HPDE6-E6E7 (cell line): ENCODE measurements at regions not wholly inside any gene's neighbourhood (a gene's known extent, or its start where the extent isn't known, plus 50 kb on each side); places are given as distances from the start of the nearest gene placed in this dataset.

ENCODE experiments used
- DNase-seq: peaks from one replicate; pipeline ENCODE4 v3.0.0; 2011; ENCODE audit warnings: missing footprints; ENCODE audit errors: extremely low spot score

- no peak for DNase-seq
These were observed 241.5 kb upstream of the MYT1L start for GRCh38 chr2:2572393-2573204.

DNA sequence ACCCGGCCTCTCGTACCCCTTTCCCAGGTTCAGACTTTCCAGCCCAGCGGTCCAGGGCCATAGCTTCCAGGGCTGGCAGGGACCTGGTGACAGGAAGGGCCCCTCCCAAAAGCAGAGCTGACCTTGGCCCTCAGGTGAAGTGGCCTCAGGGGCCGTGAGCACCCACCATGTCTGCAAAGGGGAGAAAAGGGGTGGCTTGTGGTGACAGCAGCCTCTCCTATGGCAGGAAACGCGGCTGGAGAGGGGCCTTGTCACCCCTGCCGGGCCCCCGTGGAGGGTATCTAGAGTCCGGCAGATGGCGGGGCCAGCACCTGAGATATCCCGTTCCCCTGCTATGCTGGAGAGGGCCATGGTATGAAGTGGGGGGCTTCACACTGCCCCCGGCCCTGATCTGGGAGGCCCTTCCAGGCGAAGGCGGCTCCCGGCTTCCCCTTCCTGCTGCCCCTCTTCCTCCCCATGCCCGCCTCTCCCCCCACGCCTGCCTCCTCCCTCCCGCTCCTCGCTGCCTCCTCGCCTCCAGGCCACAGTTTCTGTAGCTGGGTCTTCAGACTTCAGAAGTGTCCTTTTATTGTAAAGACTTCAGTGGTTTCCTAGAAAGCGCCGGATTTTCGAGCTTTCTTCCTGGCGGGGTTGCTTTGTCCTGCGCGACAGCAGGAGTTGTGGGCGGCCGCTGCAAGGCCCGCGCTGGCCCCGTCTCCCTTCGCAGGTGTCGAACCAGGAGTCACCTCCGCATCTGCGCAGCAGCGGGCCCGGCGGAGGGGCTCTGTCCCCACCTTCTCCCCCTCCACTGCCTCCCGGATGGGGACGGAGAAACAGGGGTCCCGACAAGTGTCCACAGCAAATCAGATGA is 240.5 kb upstream of the MYT1L start:
- no peak for DNase-seq

DNA sequence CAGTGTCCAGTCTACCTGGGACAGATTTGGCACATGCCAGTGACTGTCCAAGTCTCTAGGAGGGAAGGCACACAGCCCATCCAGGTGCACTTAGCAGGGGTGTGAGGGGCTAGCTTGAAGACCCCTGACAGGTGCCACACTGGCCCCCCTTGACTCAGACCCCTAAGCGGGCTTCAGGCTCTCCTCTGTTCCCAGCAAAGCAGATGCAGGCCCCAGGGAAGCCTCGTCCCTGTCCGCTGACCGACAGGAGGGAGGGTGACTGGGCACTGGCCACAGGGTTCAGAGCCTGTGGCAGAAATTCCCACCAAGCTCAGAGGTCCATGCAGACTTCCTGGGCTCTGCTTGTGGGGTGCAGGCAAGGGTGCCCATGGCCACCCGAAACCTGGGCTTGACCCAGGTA is 239.8 kb upstream of the MYT1L start:
- DNase-seq, result no peak

- DNase-seq, result no peak
These were observed 239.3 kb upstream of the MYT1L start for GRCh38 chr2:2570360-2570759.

DNA sequence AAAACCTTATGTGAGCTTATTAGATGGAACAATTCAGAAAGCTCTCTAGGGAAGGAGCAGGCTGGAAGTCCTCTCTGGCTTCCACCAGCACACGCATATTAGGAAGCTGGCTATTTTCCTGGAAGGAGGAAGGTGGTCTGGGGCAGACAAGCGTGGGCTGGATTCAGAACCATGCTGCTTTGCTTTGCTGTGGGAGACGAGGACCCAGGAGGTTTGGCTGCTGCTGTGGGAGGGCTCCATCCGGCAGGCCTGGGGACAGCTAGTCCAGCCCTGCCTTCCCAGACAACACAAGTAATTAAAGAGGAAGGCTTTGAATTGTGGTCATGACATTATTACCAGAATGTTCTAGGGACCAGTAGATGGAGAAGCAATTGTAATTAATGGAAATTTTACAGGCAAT is 238.8 kb upstream of the MYT1L start:
- no peak for DNase-seq

DNA sequence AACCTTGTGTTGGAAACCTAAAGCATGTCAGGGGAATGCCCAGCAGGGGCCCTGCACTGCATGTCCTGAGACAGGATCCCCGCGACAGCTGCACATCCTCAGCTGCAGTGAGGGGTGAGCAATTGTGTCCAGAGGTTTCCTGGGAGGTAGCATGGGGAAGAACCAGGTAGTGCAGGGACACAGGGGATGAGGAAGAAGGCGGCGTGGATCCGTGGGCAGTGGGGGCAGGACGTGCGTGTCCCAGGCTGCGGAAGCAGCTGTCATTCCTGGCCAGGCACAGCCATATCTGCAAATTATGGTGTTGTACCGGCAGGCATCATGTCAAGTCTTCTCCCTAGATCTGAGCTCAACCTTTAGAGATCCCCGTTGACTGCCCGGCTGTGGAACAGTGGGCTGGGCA is 238.2 kb upstream of the MYT1L start:
- no peak for DNase-seq

- DNase-seq, result no peak
These were observed 237.3 kb upstream of the MYT1L start for GRCh38 chr2:2568411-2568810.

DNA sequence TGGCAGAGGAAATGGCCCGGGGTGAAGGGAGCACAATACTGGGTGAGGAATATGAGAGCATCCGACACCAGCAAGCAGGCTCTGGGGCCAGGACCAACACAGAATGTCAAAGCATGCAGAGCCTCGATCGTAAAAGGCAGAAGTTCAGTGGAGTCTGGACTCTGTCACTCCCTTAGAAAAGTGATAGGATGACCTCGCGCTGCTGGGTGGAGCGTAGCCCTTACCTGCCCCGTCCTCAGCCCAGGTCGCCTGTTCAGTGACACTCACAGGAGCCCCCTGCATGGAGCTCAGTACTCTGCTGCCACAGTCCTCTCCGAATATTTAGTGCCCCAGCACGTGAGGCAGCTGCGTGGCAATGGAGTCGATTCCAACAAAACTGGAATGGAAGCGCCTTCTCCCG is 236.7 kb upstream of the MYT1L start:
- DNase-seq, result no peak

GRCh38 chr2:2566396-2567323 is 235.6 kb upstream of the MYT1L start:
- DNase-seq, result no peak

GRCh38 chr2:2565671-2566070 is 234.6 kb upstream of the MYT1L start:
- no peak for DNase-seq

GRCh38 chr2:2564300-2565078 is 233.4 kb upstream of the MYT1L start:
- DNase-seq, result no peak

DNA sequence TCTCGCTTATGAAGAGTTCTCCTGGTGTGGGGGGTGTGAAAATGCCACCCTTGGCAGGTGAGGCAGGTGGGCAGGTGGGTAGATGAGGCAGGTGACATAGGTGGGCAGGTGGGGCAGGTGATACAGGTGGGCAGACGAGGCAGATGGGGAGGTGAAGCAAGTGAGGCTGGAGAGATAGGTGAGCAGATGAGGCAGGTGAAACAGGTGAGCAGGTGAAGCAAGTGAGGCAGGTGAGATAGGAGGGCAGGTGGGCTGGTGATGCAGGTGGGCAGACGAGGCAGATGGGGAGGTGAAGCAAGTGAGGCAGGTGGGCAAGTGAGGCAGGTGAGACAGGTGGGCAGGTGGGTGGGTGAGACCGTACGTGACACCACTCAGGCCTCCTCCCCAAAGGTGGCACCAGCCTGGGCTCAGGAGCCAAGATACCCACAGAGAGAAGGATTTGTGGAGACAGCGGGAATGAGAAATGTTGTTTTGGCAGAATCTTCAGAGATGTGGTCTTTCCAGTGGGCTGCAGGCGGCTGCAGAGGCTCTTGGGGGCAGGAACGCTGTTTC is 232.3 kb upstream of the MYT1L start:
- DNase-seq, result no peak

GRCh38 chr2:2562867-2563266 is 231.8 kb upstream of the MYT1L start:
- no peak for DNase-seq

- no peak for DNase-seq
These were observed 230.4 kb upstream of the MYT1L start for GRCh38 chr2:2561346-2562095.

GRCh38 chr2:2560374-2561015 is 229.4 kb upstream of the MYT1L start:
- no peak for DNase-seq

DNA sequence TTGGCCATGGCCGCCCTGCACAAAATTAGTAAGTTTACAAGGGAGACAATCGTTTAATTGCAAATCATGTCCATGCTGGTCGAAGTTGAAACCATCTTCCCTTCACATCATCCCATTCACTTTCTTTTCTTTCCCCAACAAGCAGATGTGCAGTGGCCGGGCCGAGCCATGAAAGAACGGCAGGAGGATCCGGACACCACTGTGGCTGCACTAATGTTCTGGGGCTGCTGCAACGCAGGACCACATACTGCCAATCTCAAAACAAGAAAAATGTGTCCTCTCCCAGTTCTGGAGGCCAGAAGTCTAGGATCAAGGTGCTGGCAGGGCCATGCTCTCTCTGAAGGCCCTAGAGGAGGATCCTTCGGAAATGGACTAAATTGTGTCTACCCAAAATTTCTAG is 227.4 kb upstream of the MYT1L start:
- DNase-seq, result no peak

GRCh38 chr2:2557475-2557874 is 226.4 kb upstream of the MYT1L start:
- no peak for DNase-seq

DNA sequence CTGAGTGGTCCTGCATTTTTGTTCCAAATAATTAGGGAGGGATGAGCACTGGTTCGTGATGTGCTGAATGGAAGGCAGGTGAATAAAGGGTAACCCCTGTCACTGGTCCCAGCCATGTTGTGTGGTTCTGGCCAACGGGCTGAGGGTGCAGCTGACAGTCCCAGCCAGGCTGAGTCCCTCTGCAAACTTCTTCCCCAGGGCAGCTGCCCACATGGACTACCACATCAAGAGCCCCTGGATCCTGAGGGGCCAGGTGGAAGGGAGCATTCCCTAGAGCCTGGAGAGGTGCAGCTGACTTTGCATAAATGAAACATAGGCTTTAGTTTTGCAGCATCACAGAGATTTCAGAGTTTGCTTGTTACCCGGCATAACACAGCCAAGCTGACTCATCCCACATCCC is 219.8 kb upstream of the MYT1L start:
- no peak for DNase-seq

GRCh38 chr2:2547911-2548310 is 216.8 kb upstream of the MYT1L start:
- DNase-seq, result no peak

DNA sequence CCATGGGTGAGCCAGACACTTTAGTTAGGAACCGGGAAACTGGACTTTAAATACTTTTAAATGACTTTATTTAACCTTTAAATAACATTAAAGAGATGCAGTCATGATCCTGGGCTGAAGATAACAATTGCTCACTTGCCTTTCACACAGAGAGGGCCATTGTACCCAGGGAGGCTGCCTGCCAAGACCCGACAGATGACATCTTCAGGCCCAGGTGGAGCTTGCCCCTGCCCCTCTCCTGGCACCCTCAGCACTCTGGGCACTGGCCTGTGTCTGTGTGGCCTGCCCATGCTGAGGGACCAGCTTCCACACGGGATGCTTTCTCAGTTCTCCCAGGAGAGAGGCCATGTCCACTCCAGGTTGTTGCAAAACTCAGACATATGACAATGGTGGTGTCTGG is 216.4 kb upstream of the MYT1L start:
- DNase-seq, result no peak
